22Rv1 (cell line): ENCODE measurements at regions not wholly inside any gene's neighbourhood (a gene's known extent, or its start where the extent isn't known, plus 50 kb on each side); places are given as distances from the start of the nearest gene placed in this dataset.

Experiments used
- ZFX ChIP-seq: fragments of 450-650 bp; IDR thresholded peaks from 2 replicates; pipeline ENCODE4 v1.6.1; 2017; ENCODE audit warnings: antibody characterized with exemption, borderline replicate concordance
- TF ChIP-seq, protein P1 (sequence below): fragments of 450-650 bp; IDR thresholded peaks from 2 replicates; pipeline ENCODE4 v1.5.1; 2017; ENCODE audit warnings: mild to moderate bottlenecking

GRCh38 chr15:98381446-98381845 lies 266.9 kb upstream of the IGF1R start:
- TF ChIP-seq, protein P1, sequence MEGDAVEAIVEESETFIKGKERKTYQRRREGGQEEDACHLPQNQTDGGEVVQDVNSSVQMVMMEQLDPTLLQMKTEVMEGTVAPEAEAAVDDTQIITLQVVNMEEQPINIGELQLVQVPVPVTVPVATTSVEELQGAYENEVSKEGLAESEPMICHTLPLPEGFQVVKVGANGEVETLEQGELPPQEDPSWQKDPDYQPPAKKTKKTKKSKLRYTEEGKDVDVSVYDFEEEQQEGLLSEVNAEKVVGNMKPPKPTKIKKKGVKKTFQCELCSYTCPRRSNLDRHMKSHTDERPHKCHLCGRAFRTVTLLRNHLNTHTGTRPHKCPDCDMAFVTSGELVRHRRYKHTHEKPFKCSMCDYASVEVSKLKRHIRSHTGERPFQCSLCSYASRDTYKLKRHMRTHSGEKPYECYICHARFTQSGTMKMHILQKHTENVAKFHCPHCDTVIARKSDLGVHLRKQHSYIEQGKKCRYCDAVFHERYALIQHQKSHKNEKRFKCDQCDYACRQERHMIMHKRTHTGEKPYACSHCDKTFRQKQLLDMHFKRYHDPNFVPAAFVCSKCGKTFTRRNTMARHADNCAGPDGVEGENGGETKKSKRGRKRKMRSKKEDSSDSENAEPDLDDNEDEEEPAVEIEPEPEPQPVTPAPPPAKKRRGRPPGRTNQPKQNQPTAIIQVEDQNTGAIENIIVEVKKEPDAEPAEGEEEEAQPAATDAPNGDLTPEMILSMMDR: no peak
- TF ChIP-seq ZFX: no peak
